PC-3 (cell line): ENCODE measurements at regions not wholly inside any gene's neighbourhood (a gene's known extent, or its start where the extent isn't known, plus 50 kb on each side); places are given as distances from the start of the nearest gene placed in this dataset.

Experiments
- CTCF ChIP-seq: fragments of 300-600 bp; sonication (generic); conservative IDR thresholded peaks from 2 replicates; pipeline ENCODE4 v1.5.1; 2017; ENCODE audit warnings: antibody characterized with exemption, low read depth, mild to moderate bottlenecking, low read length
- EZH2phosphoT487 ChIP-seq: fragments of 300-600 bp; sonication (generic); IDR thresholded peaks from 2 replicates; pipeline ENCODE4 v1.6.1; 2018; ENCODE audit warnings: mild to moderate bottlenecking, antibody characterized with exemption, low read length, borderline replicate concordance

GRCh38 chr10:110431659-110432058 lies 66.0 kb upstream of the DUSP5 start:
- TF ChIP-seq CTCF (no peak), EZH2phosphoT487 (no peak)
